SH-SY5Y (cell line): ENCODE measurements at regions not wholly inside any gene's neighbourhood (a gene's known extent, or its start where the extent isn't known, plus 50 kb on each side); places are given as distances from the start of the nearest gene placed in this dataset.

Source experiments
- GATA2 ChIP-seq: IDR thresholded peaks from 2 replicates; pipeline ENCODE4 v1.6.1; 2011; ENCODE audit warnings: mild to moderate bottlenecking, low read depth, low read length
- GATA3 ChIP-seq: IDR thresholded peaks from 2 replicates; pipeline ENCODE4 v1.6.1; 2011; ENCODE audit warnings: low read depth, mild to moderate bottlenecking, low read length, moderate library complexity

DNA sequence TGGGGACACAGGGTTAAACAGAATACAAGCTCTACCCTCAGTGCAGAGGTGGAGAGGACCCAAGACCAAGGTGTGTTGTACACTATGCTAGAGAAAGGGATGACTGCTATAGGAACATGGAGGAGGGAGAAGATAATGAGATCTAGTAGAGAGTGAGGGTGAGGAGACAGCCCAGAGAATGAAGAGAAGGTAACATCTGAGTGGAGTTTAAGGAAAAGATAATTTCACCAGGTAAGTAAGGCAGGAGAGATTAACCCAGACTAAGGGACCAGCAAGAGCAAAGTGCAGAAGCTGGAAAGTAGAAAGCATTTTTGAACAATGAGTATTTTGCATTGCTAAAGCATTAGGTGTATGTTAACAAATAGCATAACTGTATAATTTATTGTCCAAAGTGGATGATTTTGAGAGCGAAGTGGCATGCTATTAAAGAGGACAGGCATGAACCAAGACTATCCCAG, 128.8 kb downstream of the RASSF10 start:
- TF ChIP-seq GATA2 (no peak), GATA3 (no peak)
